Loucy (cell line): ENCODE measurements at regions not wholly inside any gene's neighbourhood (a gene's known extent, or its start where the extent isn't known, plus 50 kb on each side); places are given as distances from the start of the nearest gene placed in this dataset.

Experiments used
- H2AFZ ChIP-seq: fragments of 200-600 bp; sonication (generic); 2 replicates; pipeline ENCODE4 v1.6.0; 2016; ENCODE audit warnings: antibody characterized with exemption, mild to moderate bottlenecking, low read length, moderate library complexity
- H3F3A ChIP-seq: fragments of 200-600 bp; 2 replicates; pipeline ENCODE4 v1.6.0; 2016; ENCODE audit warnings: antibody characterized with exemption, low read depth, mild to moderate bottlenecking
- H3K27me3 ChIP-seq: fragments of 200-600 bp; sonication (generic); 2 replicates; pipeline ENCODE4 v1.6.1; 2014; ENCODE audit warnings: low read length, mild to moderate bottlenecking; ENCODE audit not compliant: insufficient read depth, poor library complexity, severe bottlenecking
- H3K36me3 ChIP-seq: fragments of 200-600 bp; sonication (generic); 2 replicates; pipeline ENCODE4 v1.6.1; 2016; ENCODE audit warnings: low read length; ENCODE audit not compliant: insufficient read depth
- H3K4me1 ChIP-seq: fragments of 200-600 bp; sonication (generic); 2 replicates; pipeline ENCODE4 v1.5.1; 2014; ENCODE audit warnings: low read length, mild to moderate bottlenecking; ENCODE audit not compliant: insufficient read depth, poor library complexity, severe bottlenecking
- H3K4me2 ChIP-seq: fragments of 200-600 bp; sonication (generic); 2 replicates; pipeline ENCODE4 v1.6.0; 2014; ENCODE audit warnings: antibody characterized with exemption, low read length, low read depth, mild to moderate bottlenecking; ENCODE audit not compliant: poor library complexity, severe bottlenecking
- H3K4me3 ChIP-seq: fragments of 200-600 bp; sonication (generic); 2 replicates; pipeline ENCODE4 v1.5.1; 2014; ENCODE audit warnings: low read length, mild to moderate bottlenecking, mixed read lengths; ENCODE audit not compliant: poor library complexity, severe bottlenecking
- H3K79me2 ChIP-seq: fragments of 200-600 bp; sonication (generic); 2 replicates; pipeline ENCODE4 v1.6.1; 2014; ENCODE audit warnings: low read length; ENCODE audit not compliant: insufficient read depth
- H3K9ac ChIP-seq: fragments of 200-600 bp; sonication (generic); 2 replicates; pipeline ENCODE4 v1.6.0; 2014; ENCODE audit warnings: mild to moderate bottlenecking, low read depth, low read length, moderate library complexity; ENCODE audit not compliant: poor library complexity, severe bottlenecking
- H3K9me2 ChIP-seq: fragments of 200-600 bp; sonication (generic); replicated peaks from 2 replicates; pipeline ENCODE4 v1.6.1; 2016; ENCODE audit warnings: low read depth, low read length, mixed read lengths
- H3K9me3 ChIP-seq: fragments of 200-600 bp; sonication (generic); 2 replicates; pipeline ENCODE4 v1.6.1; 2014; ENCODE audit warnings: mild to moderate bottlenecking, antibody characterized with exemption, low read length, low read depth; ENCODE audit not compliant: insufficient read depth
- H4K20me1 ChIP-seq: fragments of 200-600 bp; sonication (generic); 2 replicates; pipeline ENCODE4 v1.6.0; 2014; ENCODE audit warnings: antibody characterized with exemption, low read length, mild to moderate bottlenecking; ENCODE audit not compliant: insufficient read depth, poor library complexity, severe bottlenecking
- CTCF ChIP-seq: fragments of 200-600 bp; sonication (generic); conservative IDR thresholded peaks from 2 replicates; pipeline ENCODE4 v1.5.1; 2014; ENCODE audit warnings: mild to moderate bottlenecking, antibody characterized with exemption, low read length
- EZH2phosphoT487 ChIP-seq: fragments of 200-600 bp; IDR thresholded peaks from 2 replicates; pipeline ENCODE4 v1.6.1; 2018; ENCODE audit warnings: antibody characterized with exemption, mild to moderate bottlenecking, moderate library complexity, borderline replicate concordance

GRCh38 chr18:11323359-11323819 is 174.0 kb upstream of the PIEZO2 start:
- no peak overlapping the region for H2AFZ ChIP-seq
- no peaks in the 10 kb centered on the region for H3K27me3 ChIP-seq
- H3K79me2 ChIP-seq: no peaks in the 10 kb centered on the region
- H3K9me3 ChIP-seq: no peaks in the 10 kb centered on the region
- H3K4me1 ChIP-seq: no peaks in the 10 kb centered on the region
- no peak overlapping the region for H3K4me2 ChIP-seq
- no peaks in the 10 kb centered on the region for H3K9me2 ChIP-seq
- no peak overlapping the region for H3K4me3 ChIP-seq
- no peaks in the 10 kb centered on the region for H4K20me1 ChIP-seq
- H3K9ac ChIP-seq: no peak overlapping the region
- H3F3A ChIP-seq: no peaks in the 10 kb centered on the region
- TF ChIP-seq EZH2phosphoT487: no peak
- TF ChIP-seq CTCF: no peak
- H3K36me3 ChIP-seq: no peaks in the 10 kb centered on the region

GRCh38 chr18:11322716-11323115 is 173.3 kb upstream of the PIEZO2 start:
- no peak overlapping the region for H3K4me3 ChIP-seq
- no peaks in the 10 kb centered on the region for H3K9me3 ChIP-seq
- no peaks in the 10 kb centered on the region for H3K36me3 ChIP-seq
- TF ChIP-seq EZH2phosphoT487: no peak
- TF ChIP-seq CTCF: no peak
- no peaks in the 10 kb centered on the region for H3K4me1 ChIP-seq
- H2AFZ ChIP-seq: no peak overlapping the region
- H3K9me2 ChIP-seq: no peaks in the 10 kb centered on the region
- H3F3A ChIP-seq: no peaks in the 10 kb centered on the region
- no peak overlapping the region for H3K9ac ChIP-seq
- H3K27me3 ChIP-seq: no peaks in the 10 kb centered on the region
- H4K20me1 ChIP-seq: no peaks in the 10 kb centered on the region
- no peaks in the 10 kb centered on the region for H3K79me2 ChIP-seq
- no peak overlapping the region for H3K4me2 ChIP-seq

- H4K20me1 ChIP-seq: no peaks in the 10 kb centered on the region
- H3K4me3 ChIP-seq: no peak overlapping the region
- H3K9ac ChIP-seq: no peak overlapping the region
- no peaks in the 10 kb centered on the region for H3K36me3 ChIP-seq
- H3K9me3 ChIP-seq: no peaks in the 10 kb centered on the region
- H3K27me3 ChIP-seq: no peaks in the 10 kb centered on the region
- H3K4me2 ChIP-seq: no peak overlapping the region
- TF ChIP-seq EZH2phosphoT487: no peak
- no peak for TF ChIP-seq CTCF
- no peaks in the 10 kb centered on the region for H3F3A ChIP-seq
- H3K4me1 ChIP-seq: no peaks in the 10 kb centered on the region
- no peak overlapping the region for H2AFZ ChIP-seq
- no peaks in the 10 kb centered on the region for H3K9me2 ChIP-seq
- H3K79me2 ChIP-seq: no peaks in the 10 kb centered on the region
Observed at GRCh38 chr18:11322006-11322405, 172.6 kb upstream of the PIEZO2 start.
